WTC11 (cell line): ENCODE measurements at regions not wholly inside any gene's neighbourhood (a gene's known extent, or its start where the extent isn't known, plus 50 kb on each side); places are given as distances from the start of the nearest gene placed in this dataset.

ENCODE experiments used
- ATAC-seq: fragments of 200-7000 bp; cut with Tn5 transposase; 2 replicates; pipeline ENCODE4 v1.10.0; 2021; ENCODE audit warnings: mild to moderate bottlenecking, moderate library complexity
- CTCF ChIA-PET: fragments of 300-600 bp; sonication (Branson Sonifier 250); formaldehyde crosslinking; loops from one replicate; lab custom pipeline; 2021; ENCODE audit warnings: antibody characterized with exemption; lab: Charles Lee
- POLR2A ChIA-PET: fragments of 350-600 bp; sonication (Branson Sonifier 250); formaldehyde crosslinking; loops from one replicate; lab custom pipeline; 2021; ENCODE audit warnings: antibody characterized with exemption; lab: Charles Lee
- DNase-seq: peaks from one replicate; pipeline ENCODE4 v3.0.0; 2021; ENCODE audit warnings: low spot score
- H3K27ac Mint-ChIP-seq: 2 replicates; pipeline ENCODE4 v1.8.0; 2021; ENCODE audit warnings: mixed read lengths
- H3K27me3 Mint-ChIP-seq: 2 replicates; pipeline ENCODE4 v1.8.0; 2021; ENCODE audit warnings: low read depth, mild to moderate bottlenecking, moderate library complexity, mixed read lengths
- H3K36me3 Mint-ChIP-seq: 2 replicates; pipeline ENCODE4 v1.8.0; 2021; ENCODE audit warnings: mixed read lengths
- H3K4me1 Mint-ChIP-seq: 2 replicates; pipeline ENCODE4 v1.8.0; 2022; ENCODE audit warnings: mixed read lengths
- H3K4me3 Mint-ChIP-seq: 2 replicates; pipeline ENCODE4 v1.8.0; 2021; ENCODE audit warnings: mild to moderate bottlenecking, moderate library complexity, mixed read lengths
- H3K9me3 Mint-ChIP-seq: 2 replicates; pipeline ENCODE4 v1.8.0; 2021; ENCODE audit warnings: mixed read lengths
- ATF1 ChIP-seq: sonication (generic); formaldehyde crosslinking; IDR thresholded peaks from 2 replicates; pipeline ENCODE4 v1.8.1; 2023; ENCODE audit warnings: mild to moderate bottlenecking, moderate library complexity, missing genetic modification reagents
- ATF2 ChIP-seq: sonication (generic); formaldehyde crosslinking; IDR thresholded peaks from 2 replicates; pipeline ENCODE4 v1.8.1; 2022; ENCODE audit warnings: low read depth, missing genetic modification reagents, borderline replicate concordance
- CBFB ChIP-seq: sonication (generic); formaldehyde crosslinking; IDR thresholded peaks from 2 replicates; pipeline ENCODE4 v1.8.1; 2022; ENCODE audit warnings: mild to moderate bottlenecking, low read depth, missing genetic modification reagents
- ERG ChIP-seq: fragments of 250-450 bp; sonication (Bioruptor Pico); IDR thresholded peaks from 2 replicates; pipeline ENCODE4 v1.8.0; 2021; ENCODE audit warnings: mild to moderate bottlenecking
- FOXJ3 ChIP-seq: sonication (generic); formaldehyde crosslinking; IDR thresholded peaks from 2 replicates; pipeline ENCODE4 v1.9.0; 2021; ENCODE audit warnings: missing genetic modification reagents, mild to moderate bottlenecking, borderline replicate concordance
- FOXP1 ChIP-seq: sonication (generic); formaldehyde crosslinking; IDR thresholded peaks from 2 replicates; pipeline ENCODE4 v1.8.0; 2022; ENCODE audit warnings: missing genetic modification reagents, mild to moderate bottlenecking, moderate library complexity, borderline replicate concordance
- HMGA2 ChIP-seq: fragments of 250-450 bp; sonication (Bioruptor Pico); IDR thresholded peaks from 2 replicates; pipeline ENCODE4 v1.4.0; 2021; ENCODE audit warnings: mild to moderate bottlenecking, moderate library complexity
- IRF2 ChIP-seq: sonication (generic); formaldehyde crosslinking; IDR thresholded peaks from 2 replicates; pipeline ENCODE4 v1.8.0; 2022; ENCODE audit warnings: low read depth, missing genetic modification reagents, borderline replicate concordance
- NFE2L1 ChIP-seq: sonication (generic); formaldehyde crosslinking; IDR thresholded peaks from 2 replicates; pipeline ENCODE4 v1.8.1; 2023; ENCODE audit warnings: missing genetic modification reagents
- NR3C1 ChIP-seq: sonication (generic); formaldehyde crosslinking; conservative IDR thresholded peaks from 2 replicates; pipeline ENCODE4 v1.8.1; 2023; ENCODE audit warnings: low read depth, mild to moderate bottlenecking, missing genetic modification reagents
- RELA ChIP-seq: sonication (generic); formaldehyde crosslinking; IDR thresholded peaks from 2 replicates; pipeline ENCODE4 v1.8.1; 2022; ENCODE audit warnings: missing genetic modification reagents, mild to moderate bottlenecking, borderline replicate concordance
- SP1 ChIP-seq: sonication (generic); formaldehyde crosslinking; conservative IDR thresholded peaks from 2 replicates; pipeline ENCODE4 v1.8.1; 2022; ENCODE audit warnings: missing genetic modification reagents
- TCF7 ChIP-seq: sonication (generic); formaldehyde crosslinking; IDR thresholded peaks from 2 replicates; pipeline ENCODE4 v1.8.0; 2022; ENCODE audit warnings: mild to moderate bottlenecking, low read depth, missing genetic modification reagents, moderate library complexity
- TP53 ChIP-seq: sonication (generic); formaldehyde crosslinking; IDR thresholded peaks from 2 replicates; pipeline ENCODE4 v1.8.1; 2023; ENCODE audit warnings: mild to moderate bottlenecking, missing genetic modification reagents
- USF1 ChIP-seq: sonication (generic); formaldehyde crosslinking; IDR thresholded peaks from 2 replicates; pipeline ENCODE4 v1.8.0; 2022; ENCODE audit warnings: mild to moderate bottlenecking, missing genetic modification reagents
- ZNF396 ChIP-seq: fragments of 250-450 bp; sonication (Bioruptor Pico); IDR thresholded peaks from 2 replicates; pipeline ENCODE4 v1.8.0; 2021; ENCODE audit warnings: mild to moderate bottlenecking, moderate library complexity, borderline replicate concordance
- ZNF425 ChIP-seq: fragments of 250-450 bp; sonication (Bioruptor Pico); conservative IDR thresholded peaks from 2 replicates; pipeline ENCODE4 v1.9.0; 2021; ENCODE audit warnings: mild to moderate bottlenecking
- TF ChIP-seq, protein P1 (sequence below): sonication (generic); formaldehyde crosslinking; IDR thresholded peaks from 2 replicates; pipeline ENCODE4 v1.8.1; 2023; ENCODE audit warnings: mild to moderate bottlenecking, missing genetic modification reagents
- TF ChIP-seq, protein P2 (sequence below): sonication (generic); formaldehyde crosslinking; IDR thresholded peaks from 2 replicates; pipeline ENCODE4 v1.8.1; 2023; ENCODE audit warnings: mild to moderate bottlenecking, missing genetic modification reagents, borderline replicate concordance
- TF ChIP-seq, protein P3 (sequence below): sonication (generic); formaldehyde crosslinking; IDR thresholded peaks from 2 replicates; pipeline ENCODE4 v1.8.0; 2022; ENCODE audit warnings: mild to moderate bottlenecking, missing genetic modification reagents

- TF ChIP-seq ATF2, result no peak
- no peak for TF ChIP-seq ZNF396 (CRISPR knock-in tag)
- no peak for TF ChIP-seq USF1 (CRISPR knock-in tag)
- TF ChIP-seq ERG (CRISPR knock-in tag), result no peak
- no peak for TF ChIP-seq CBFB (CRISPR knock-in tag)
- TF ChIP-seq TCF7 (CRISPR knock-in tag), result no peak
- TF ChIP-seq NFE2L1 (CRISPR knock-in tag), result no peak
- TF ChIP-seq ATF1 (CRISPR knock-in tag), result no peak
- TF ChIP-seq, protein P1, sequence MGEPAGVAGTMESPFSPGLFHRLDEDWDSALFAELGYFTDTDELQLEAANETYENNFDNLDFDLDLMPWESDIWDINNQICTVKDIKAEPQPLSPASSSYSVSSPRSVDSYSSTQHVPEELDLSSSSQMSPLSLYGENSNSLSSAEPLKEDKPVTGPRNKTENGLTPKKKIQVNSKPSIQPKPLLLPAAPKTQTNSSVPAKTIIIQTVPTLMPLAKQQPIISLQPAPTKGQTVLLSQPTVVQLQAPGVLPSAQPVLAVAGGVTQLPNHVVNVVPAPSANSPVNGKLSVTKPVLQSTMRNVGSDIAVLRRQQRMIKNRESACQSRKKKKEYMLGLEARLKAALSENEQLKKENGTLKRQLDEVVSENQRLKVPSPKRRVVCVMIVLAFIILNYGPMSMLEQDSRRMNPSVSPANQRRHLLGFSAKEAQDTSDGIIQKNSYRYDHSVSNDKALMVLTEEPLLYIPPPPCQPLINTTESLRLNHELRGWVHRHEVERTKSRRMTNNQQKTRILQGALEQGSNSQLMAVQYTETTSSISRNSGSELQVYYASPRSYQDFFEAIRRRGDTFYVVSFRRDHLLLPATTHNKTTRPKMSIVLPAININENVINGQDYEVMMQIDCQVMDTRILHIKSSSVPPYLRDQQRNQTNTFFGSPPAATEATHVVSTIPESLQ, result no peak
- TF ChIP-seq, protein P2, sequence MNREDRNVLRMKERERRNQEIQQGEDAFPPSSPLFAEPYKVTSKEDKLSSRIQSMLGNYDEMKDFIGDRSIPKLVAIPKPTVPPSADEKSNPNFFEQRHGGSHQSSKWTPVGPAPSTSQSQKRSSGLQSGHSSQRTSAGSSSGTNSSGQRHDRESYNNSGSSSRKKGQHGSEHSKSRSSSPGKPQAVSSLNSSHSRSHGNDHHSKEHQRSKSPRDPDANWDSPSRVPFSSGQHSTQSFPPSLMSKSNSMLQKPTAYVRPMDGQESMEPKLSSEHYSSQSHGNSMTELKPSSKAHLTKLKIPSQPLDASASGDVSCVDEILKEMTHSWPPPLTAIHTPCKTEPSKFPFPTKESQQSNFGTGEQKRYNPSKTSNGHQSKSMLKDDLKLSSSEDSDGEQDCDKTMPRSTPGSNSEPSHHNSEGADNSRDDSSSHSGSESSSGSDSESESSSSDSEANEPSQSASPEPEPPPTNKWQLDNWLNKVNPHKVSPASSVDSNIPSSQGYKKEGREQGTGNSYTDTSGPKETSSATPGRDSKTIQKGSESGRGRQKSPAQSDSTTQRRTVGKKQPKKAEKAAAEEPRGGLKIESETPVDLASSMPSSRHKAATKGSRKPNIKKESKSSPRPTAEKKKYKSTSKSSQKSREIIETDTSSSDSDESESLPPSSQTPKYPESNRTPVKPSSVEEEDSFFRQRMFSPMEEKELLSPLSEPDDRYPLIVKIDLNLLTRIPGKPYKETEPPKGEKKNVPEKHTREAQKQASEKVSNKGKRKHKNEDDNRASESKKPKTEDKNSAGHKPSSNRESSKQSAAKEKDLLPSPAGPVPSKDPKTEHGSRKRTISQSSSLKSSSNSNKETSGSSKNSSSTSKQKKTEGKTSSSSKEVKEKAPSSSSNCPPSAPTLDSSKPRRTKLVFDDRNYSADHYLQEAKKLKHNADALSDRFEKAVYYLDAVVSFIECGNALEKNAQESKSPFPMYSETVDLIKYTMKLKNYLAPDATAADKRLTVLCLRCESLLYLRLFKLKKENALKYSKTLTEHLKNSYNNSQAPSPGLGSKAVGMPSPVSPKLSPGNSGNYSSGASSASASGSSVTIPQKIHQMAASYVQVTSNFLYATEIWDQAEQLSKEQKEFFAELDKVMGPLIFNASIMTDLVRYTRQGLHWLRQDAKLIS, result no peak
- TF ChIP-seq, protein P3, sequence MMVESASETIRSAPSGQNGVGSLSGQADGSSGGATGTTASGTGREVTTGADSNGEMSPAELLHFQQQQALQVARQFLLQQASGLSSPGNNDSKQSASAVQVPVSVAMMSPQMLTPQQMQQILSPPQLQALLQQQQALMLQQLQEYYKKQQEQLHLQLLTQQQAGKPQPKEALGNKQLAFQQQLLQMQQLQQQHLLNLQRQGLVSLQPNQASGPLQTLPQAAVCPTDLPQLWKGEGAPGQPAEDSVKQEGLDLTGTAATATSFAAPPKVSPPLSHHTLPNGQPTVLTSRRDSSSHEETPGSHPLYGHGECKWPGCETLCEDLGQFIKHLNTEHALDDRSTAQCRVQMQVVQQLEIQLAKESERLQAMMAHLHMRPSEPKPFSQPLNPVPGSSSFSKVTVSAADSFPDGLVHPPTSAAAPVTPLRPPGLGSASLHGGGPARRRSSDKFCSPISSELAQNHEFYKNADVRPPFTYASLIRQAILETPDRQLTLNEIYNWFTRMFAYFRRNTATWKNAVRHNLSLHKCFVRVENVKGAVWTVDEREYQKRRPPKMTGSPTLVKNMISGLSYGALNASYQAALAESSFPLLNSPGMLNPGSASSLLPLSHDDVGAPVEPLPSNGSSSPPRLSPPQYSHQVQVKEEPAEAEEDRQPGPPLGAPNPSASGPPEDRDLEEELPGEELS (CRISPR knock-in tag), result no peak
- TF ChIP-seq IRF2 (CRISPR knock-in tag), result no peak
- TF ChIP-seq, all 79 proteins: peak for 0
These were observed 1907.9 kb downstream of the MRPL39 start for GRCh38 chr21:23699402-23699801.

GRCh38 chr21:23698619-23699018 is 1908.7 kb downstream of the MRPL39 start:
- Mint-ChIP-seq H3K27ac (no peak overlapping the region), H3K27me3 (no peaks in the 10 kb centered on the region; the same call in 1 of the 2 replicates), H3K4me3 (no peak overlapping the region), H3K36me3 (peaks cover 31% of the 10 kb centered on the region), H3K4me1 (0 out of 2 replicates have a peak, but pooled peaks cover 4% of the 10 kb centered on the region), H3K9me3 (peaks cover 58% of the 10 kb centered on the region)
- ChIA-PET POLR2A (no interaction called here), CTCF (no interaction called here)
- no peak for ATAC-seq
- no peak for DNase-seq
- TF ChIP-seq FOXP1 (CRISPR knock-in tag), result no peak
- TF ChIP-seq HMGA2 (CRISPR knock-in tag), result no peak
- TF ChIP-seq RELA (CRISPR knock-in tag), result no peak
- no peak for TF ChIP-seq SP1 (CRISPR knock-in tag)
- TF ChIP-seq FOXJ3 (CRISPR knock-in tag), result no peak
- no peak for TF ChIP-seq TP53 (CRISPR knock-in tag)
- no peak for TF ChIP-seq NR3C1
- TF ChIP-seq, protein P3 (CRISPR knock-in tag), result no peak
- TF ChIP-seq ZNF425, result no peak

More at GRCh38 chr21:23699402-23699801, 1907.9 kb downstream of the MRPL39 start:
- Mint-ChIP-seq H3K9me3 (peaks cover 58% of the 10 kb centered on the region), H3K27me3 (no peaks in the 10 kb centered on the region; the same call in 1 of the 2 replicates), H3K36me3 (peaks cover 31% of the 10 kb centered on the region), H3K4me3 (no peak overlapping the region), H3K27ac (no peak overlapping the region), H3K4me1 (0 out of 2 replicates have a peak, but pooled peaks cover 3% of the 10 kb centered on the region)
- ATAC-seq, result no peak
- ChIA-PET POLR2A (no interaction called here), CTCF (no interaction called here)
- DNase-seq, result no peak
